Loucy (cell line): ENCODE measurements at regions not wholly inside any gene's neighbourhood (a gene's known extent, or its start where the extent isn't known, plus 50 kb on each side); places are given as distances from the start of the nearest gene placed in this dataset.

Experiments used
- CTCF ChIP-seq: fragments of 200-600 bp; sonication (generic); conservative IDR thresholded peaks from 2 replicates; pipeline ENCODE4 v1.5.1; 2014; ENCODE audit warnings: mild to moderate bottlenecking, antibody characterized with exemption, low read length
- EZH2phosphoT487 ChIP-seq: fragments of 200-600 bp; IDR thresholded peaks from 2 replicates; pipeline ENCODE4 v1.6.1; 2018; ENCODE audit warnings: antibody characterized with exemption, mild to moderate bottlenecking, moderate library complexity, borderline replicate concordance

DNA sequence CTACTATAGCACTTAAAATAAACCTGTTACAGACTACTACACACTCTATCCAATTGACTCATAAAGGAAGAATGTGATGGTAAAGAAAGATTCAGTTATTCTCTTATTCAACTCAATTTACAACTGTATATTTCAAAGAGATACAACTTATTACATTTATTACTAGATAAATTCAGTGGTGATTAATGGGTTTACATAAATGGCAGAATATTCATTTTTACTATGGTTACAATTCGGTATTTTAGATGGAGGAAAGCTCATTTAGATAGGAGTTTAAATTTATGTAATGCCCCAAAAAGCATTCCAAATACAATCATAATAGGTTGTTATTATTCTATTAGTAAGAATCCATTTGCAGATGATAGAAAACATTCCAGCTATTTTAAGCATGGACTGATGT is 439.1 kb upstream of the OPRM1 start:
- TF ChIP-seq CTCF, result no peak
- TF ChIP-seq EZH2phosphoT487, result no peak
